ENCODE measurements at regions not wholly inside any gene's neighbourhood (a gene's known extent, or its start where the extent isn't known, plus 50 kb on each side); places are given as distances from the start of the nearest gene placed in this dataset.
"Not testable (repeated sequence)": the region's sequence is repeated elsewhere in the genome, so short reads cannot be mapped to it uniquely, and the experiment has no call there.

DNA sequence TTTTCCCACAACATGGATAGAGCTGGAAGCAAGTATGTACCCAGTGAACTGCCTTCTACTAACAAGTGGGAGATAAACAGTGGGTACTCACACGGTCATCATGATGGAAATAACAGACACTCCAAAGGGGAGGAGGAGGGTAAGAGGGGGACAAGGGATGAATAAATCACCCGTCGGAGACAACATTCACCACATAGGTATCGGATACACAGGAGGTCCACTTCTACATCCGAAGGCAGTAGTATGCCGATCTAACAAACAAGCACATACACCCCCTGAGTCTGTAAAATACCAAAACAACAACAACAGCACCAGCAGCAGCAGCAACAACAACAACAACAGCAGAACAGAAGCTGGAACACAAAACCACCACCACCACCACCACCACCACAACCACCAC lies 1943.2 kb upstream of the DEFB115 start:
- no peak for DNase-seq (ENCODE audit: low read depth)
- ChIA-PET CTCF (no interaction called here), POLR2A (no interaction called here)
- no peaks in the 10 kb centered on the region for H3K36me3 ChIP-seq (ENCODE audit: control insufficient read depth, insufficient read depth, low read length)
- no peaks in the 10 kb centered on the region for H3K27me3 ChIP-seq (ENCODE audit: control insufficient read depth, insufficient read depth, low read length)
- TF ChIP-seq, protein P1, sequence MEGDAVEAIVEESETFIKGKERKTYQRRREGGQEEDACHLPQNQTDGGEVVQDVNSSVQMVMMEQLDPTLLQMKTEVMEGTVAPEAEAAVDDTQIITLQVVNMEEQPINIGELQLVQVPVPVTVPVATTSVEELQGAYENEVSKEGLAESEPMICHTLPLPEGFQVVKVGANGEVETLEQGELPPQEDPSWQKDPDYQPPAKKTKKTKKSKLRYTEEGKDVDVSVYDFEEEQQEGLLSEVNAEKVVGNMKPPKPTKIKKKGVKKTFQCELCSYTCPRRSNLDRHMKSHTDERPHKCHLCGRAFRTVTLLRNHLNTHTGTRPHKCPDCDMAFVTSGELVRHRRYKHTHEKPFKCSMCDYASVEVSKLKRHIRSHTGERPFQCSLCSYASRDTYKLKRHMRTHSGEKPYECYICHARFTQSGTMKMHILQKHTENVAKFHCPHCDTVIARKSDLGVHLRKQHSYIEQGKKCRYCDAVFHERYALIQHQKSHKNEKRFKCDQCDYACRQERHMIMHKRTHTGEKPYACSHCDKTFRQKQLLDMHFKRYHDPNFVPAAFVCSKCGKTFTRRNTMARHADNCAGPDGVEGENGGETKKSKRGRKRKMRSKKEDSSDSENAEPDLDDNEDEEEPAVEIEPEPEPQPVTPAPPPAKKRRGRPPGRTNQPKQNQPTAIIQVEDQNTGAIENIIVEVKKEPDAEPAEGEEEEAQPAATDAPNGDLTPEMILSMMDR (IDR thresholded peaks at IDR 0.05; ENCODE audit: insufficient read depth, low read depth, low read length), result no peak
- no peak overlapping the region for H3K4me3 ChIP-seq (ENCODE audit: low read depth, low read length)

DNA sequence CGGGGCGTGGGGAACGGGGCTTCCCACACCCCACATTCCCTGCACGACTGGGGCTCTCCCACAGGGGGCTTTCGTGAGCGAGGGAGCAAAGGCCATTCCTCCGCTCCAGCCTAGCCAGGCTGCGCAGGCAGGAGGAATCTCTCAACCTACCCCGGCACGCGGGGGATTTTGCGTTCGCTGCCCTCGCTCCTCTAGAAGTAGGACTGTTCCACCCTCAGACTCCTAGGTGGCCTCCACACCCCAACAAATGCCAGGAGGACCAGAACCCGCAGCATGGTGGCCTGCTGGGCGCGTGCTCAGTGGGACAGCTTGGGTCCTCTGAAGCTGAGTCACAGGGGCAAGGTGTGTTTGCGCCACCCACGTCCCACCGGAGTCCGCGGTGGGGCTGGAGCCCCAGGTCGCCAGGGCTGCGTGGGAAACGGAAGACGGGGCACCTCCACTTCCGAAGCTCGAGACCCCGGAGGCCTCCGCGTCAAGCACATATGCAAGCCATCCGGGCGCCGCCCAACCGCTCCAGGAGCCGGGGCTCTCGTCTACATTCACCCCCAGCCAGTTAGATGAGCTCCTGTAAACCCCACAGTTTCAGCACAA lies 1938.5 kb upstream of the DEFB115 start:
- TF ChIP-seq, protein P1 (IDR thresholded peaks at IDR 0.05; ENCODE audit: insufficient read depth, low read depth, low read length), result no peak
- Histone ChIP-seq H3K36me3 (ENCODE audit: control insufficient read depth, insufficient read depth, low read length) (no peaks in the 10 kb centered on the region), H3K4me3 (ENCODE audit: low read depth, low read length) (no peak overlapping the region), H3K27me3 (ENCODE audit: control insufficient read depth, insufficient read depth, low read length) (no peaks in the 10 kb centered on the region)
- ChIA-PET POLR2A (no interaction called here), CTCF (no interaction called here)
- no peak for DNase-seq (ENCODE audit: low read depth)

DNA sequence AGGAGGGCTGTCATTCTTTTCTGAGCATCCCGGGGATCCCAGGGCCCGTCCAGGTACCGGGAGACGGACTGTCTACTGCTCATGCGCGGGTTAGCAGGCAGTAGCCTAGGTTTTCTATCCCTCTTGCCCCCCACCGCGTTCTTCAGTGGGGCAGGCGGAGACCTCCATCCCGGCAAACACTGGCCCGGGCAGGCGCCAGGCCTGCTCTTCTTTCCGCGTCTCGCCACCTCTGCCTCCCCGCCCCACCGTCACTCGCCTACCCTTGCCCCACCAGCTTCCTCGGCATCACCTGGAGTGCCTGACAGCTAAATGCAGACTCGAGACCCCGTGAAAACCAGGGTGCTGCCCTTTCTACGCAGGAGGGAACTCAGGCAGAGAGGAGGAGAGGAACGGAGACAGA lies 1937.7 kb upstream of the DEFB115 start:
- CTCF ChIA-PET, result no interaction called here
- Histone ChIP-seq H3K36me3 (ENCODE audit: control insufficient read depth, insufficient read depth, low read length) (no peaks in the 10 kb centered on the region), H3K4me3 (ENCODE audit: low read depth, low read length) (no peak overlapping the region), H3K27me3 (ENCODE audit: control insufficient read depth, insufficient read depth, low read length) (no peaks in the 10 kb centered on the region)
- TF ChIP-seq, protein P1 (IDR thresholded peaks at IDR 0.05; ENCODE audit: insufficient read depth, low read depth, low read length), result no peak
- POLR2A ChIA-PET, result no interaction called here
- DNase-seq (ENCODE audit: low read depth), result no peak

DNA sequence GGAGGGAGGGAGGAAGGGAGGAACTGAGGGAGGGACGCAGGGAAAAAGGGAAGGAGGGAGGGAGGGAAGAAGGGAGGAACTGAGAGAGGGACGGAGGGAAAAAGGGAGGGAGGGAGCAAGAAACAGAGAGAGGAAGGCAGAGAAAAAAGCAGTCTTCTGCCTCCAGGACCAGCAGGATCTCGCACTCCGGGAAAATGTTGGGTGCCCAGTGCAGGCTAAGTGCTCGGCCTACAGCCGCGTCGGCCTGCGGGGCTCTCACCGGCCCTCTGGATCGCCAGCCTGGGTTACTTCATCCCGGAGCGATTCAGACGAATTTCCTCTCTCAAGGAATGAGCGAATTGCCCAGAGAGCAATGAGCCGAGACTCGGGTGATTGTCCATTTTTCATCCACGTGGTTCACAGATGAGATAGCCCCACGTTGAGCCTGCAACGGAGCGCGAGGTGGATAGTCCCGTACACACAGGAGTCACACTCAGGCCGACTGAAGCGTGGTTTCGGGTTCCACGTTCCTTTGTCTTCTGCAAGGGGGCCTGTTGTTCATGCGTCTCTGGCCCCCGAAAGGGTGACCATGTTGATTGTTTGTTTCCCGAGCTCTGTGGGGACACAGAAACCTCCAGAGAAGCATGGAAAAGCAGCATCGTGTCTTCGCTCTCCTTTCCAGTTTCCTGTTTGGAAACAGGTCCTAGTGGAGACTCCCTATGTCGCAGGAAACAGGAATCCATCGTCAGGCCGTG lies 1937.1 kb upstream of the DEFB115 start:
- H3K36me3 ChIP-seq (ENCODE audit: control insufficient read depth, insufficient read depth, low read length); CTCF ChIA-PET; DNase-seq (ENCODE audit: low read depth); H3K4me3 ChIP-seq (ENCODE audit: low read depth, low read length); H3K27me3 ChIP-seq (ENCODE audit: control insufficient read depth, insufficient read depth, low read length); POLR2A ChIA-PET: not testable (repeated sequence)

DNA sequence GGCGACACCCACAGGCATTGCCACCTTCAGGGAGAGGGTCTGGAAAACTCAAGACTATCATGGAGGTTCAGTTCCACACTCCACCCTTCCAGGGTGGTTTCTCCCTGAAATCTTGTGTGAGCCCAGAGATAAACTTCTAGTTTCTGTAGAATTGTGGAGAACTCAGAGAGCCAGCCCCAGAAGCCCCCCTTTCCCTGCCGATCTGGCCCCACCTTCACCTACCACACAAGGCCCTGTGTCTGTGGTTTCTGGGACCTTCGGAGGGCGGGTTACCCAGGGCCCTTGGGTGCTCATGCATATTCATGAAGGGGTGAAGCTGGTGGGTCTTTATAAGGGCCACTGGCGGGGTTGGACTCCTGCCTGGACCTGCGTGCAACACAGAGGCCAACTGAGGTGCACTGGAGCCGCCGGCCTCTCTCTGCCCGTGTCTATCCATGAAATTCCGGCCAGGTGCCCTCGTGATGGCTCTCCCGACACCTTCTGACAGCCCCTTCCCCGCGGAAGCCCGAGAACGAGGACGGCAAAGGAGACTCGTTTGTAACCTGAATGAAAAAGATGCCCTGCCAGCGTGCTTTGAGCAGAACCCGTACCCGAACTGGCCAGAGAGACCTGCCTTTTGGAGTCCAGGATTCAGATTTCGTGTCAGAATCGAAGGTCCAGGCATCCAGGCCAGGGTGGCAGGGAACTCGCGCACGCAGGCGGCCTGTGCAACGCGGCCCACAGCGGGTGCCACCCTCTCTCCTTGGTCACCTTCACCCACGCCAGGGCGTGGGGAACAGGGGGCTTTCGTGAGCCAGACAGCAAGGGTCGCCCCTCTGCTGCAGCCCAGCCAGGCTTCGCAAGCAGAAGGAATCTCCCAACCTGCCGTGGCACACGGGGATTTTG lies 1933.6 kb upstream of the DEFB115 start:
- CTCF ChIA-PET; POLR2A ChIA-PET; H3K27me3 ChIP-seq (ENCODE audit: control insufficient read depth, insufficient read depth, low read length); H3K4me3 ChIP-seq (ENCODE audit: low read depth, low read length); DNase-seq (ENCODE audit: low read depth); H3K36me3 ChIP-seq (ENCODE audit: control insufficient read depth, insufficient read depth, low read length): not testable (repeated sequence)

DNA sequence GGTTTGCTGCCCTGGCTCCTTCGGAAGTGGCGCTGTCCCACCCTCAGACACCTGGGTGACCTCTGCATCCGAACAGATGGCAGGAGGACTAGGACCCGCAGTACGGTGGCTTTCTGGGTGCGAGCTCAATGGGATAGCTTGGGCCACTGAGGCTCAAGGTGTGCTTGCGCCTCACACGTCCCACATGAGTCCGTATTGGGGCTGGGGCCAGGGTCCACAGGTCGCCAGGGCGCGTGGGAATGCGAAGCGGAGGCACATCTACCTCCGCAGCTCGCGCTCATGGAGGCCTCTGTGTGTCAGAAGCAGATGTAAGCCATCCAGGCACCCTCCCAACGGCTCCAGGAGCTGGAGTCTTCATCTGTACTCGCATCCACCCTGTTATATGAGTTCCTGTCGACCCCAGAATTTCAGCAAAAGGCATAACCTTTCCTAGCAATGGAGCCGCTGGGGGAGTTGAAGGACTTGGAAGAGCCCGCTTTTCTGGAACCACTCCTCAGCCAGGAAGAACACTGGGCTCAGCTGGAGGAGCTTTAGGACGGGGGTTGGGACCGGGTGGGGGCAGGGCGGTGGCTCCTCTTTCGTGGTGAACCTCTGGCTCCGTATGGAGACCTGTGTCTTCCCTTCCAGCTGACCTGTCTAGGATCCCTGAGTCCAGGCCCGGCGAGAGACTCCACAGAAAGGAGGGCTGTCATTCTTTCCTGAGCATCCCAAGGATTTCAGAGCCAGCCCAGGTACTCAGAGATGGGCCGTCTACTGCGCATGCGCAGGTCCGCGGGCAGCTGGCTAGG lies 1932.8 kb upstream of the DEFB115 start:
- DNase-seq (ENCODE audit: low read depth); CTCF ChIA-PET; POLR2A ChIA-PET; H3K36me3 ChIP-seq (ENCODE audit: control insufficient read depth, insufficient read depth, low read length); H3K4me3 ChIP-seq (ENCODE audit: low read depth, low read length); H3K27me3 ChIP-seq (ENCODE audit: control insufficient read depth, insufficient read depth, low read length): not testable (repeated sequence)
